DMS 273 treated with DMSO at 0.1 percent for 48 hours (cell line): ENCODE measurements at regions not wholly inside any gene's neighbourhood (a gene's known extent, or its start where the extent isn't known, plus 50 kb on each side); places are given as distances from the start of the nearest gene placed in this dataset.
"Not testable (repeated sequence)": the region's sequence is repeated elsewhere in the genome, so short reads cannot be mapped to it uniquely, and the experiment has no call there.

ENCODE experiments used
- DNase-seq: peaks from one replicate; lab custom pipeline; 2025; lab: John Stamatoyannopoulos, UW

GRCh38 chr1:94302497-94302896 lies 65.1 kb upstream of the ARHGAP29 start:
- no peak for DNase-seq

- DNase-seq: no peak
Measured at GRCh38 chr1:94301186-94301585, 63.8 kb upstream of the ARHGAP29 start.

DNA sequence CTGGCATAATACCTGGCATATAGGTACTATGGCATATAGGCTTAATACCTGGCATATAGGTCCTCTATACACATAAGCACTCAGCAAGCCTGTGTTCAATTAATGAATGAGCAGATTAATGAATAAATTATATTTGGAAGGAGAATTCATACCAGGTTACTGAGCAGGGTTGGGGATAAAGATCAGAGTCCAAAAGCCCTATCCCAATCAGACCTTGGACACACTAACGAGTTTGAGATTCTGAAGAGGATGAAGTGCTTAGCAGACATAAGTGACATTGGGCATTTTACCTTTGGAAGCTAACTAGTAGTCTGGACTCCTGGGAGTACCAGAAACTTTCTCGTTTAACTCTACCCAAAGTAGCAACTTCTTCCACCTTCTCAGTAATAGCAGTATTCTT lies 63.3 kb upstream of the ARHGAP29 start:
- DNase-seq: no peak

- DNase-seq: no peak
Measured at GRCh38 chr1:94299627-94300553, 62.5 kb upstream of the ARHGAP29 start.

DNA sequence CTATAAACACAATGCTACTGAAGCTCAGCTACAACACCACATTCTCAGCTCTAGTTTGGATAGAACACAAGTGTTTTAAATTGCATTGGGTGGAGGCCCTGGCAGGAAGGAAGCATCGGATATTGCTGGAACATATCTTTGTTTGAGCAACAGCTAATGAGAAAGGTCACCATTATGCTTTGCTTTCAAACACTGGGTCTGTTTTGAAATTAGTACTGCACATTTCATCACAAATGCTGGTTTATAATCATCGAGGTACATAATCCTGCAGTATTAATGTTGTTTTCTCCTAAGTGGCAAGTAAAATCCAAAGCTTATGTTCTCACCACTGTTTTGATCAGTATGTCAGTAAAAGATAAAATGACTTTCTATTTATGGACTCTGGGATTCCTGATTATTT lies 61.5 kb upstream of the ARHGAP29 start:
- no peak for DNase-seq

GRCh38 chr1:94296018-94296417 lies 58.6 kb upstream of the ARHGAP29 start:
- DNase-seq: no peak

DNA sequence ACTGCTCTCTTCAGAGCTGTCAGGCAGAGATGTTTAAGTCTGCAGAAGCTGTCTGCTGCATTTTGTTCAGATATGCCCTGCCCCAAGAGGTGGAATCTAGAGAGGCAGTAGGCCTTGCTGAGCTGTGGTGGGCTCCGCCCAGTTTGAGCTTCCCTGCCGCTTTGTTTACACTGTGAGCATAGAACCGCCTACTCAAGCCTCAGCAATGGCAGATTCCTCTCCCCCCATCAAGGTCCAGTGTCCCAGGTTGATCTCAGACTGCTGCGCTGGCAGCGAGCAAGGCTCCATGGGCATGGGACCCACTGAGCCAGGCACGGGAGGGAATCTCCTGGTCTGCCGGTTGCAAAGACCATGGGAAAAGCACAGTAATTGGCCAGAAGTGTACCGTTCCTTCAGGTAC lies 55.6 kb upstream of the ARHGAP29 start:
- DNase-seq: not testable (repeated sequence)

- DNase-seq: not testable (repeated sequence)
Measured at GRCh38 chr1:94289244-94289643, 51.9 kb upstream of the ARHGAP29 start.
